ENCODE measurements at regions not wholly inside any gene's neighbourhood (a gene's known extent, or its start where the extent isn't known, plus 50 kb on each side); places are given as distances from the start of the nearest gene placed in this dataset.
"Not testable (repeated sequence)": the region's sequence is repeated elsewhere in the genome, so short reads cannot be mapped to it uniquely, and the experiment has no call there.

GRCh38 chr16:88261814-88262605, 120.7 kb upstream of the ZNF469 start:
- peaks cover 0 to 27% (median 13%) of the 10 kb centered on the region in 5 donors for H3K4me1 ChIP-seq (ENCODE audit: control insufficient read depth in 5 of 5, insufficient read depth in 5 of 5, low read length in 5 of 5)
- H3K9me3 ChIP-seq (ENCODE audit: control insufficient read depth in 5 of 5, low read length in 5 of 5); H3K36me3 ChIP-seq (ENCODE audit: control insufficient read depth in 5 of 5, insufficient read depth in 5 of 5, low read length in 5 of 5); H3K9ac ChIP-seq (ENCODE audit: low read length in 5 of 5); H3K27ac ChIP-seq (ENCODE audit: low read depth, low read length); H3K4me3 ChIP-seq (ENCODE audit: low read depth in 1 of 5, low read length in 5 of 5); H3K27me3 ChIP-seq (ENCODE audit: control insufficient read depth in 5 of 5, insufficient read depth in 4 of 5, low read length in 5 of 5): not testable (repeated sequence)

- H3K4me1 ChIP-seq (ENCODE audit: control insufficient read depth in 5 of 5, insufficient read depth in 5 of 5, low read length in 5 of 5): peaks cover 0 to 27% (median 13%) of the 10 kb centered on the region in 5 donors
- not testable (repeated sequence) for H3K4me3 ChIP-seq (ENCODE audit: low read depth in 1 of 5, low read length in 5 of 5); H3K36me3 ChIP-seq (ENCODE audit: control insufficient read depth in 5 of 5, insufficient read depth in 5 of 5, low read length in 5 of 5); H3K27me3 ChIP-seq (ENCODE audit: control insufficient read depth in 5 of 5, insufficient read depth in 4 of 5, low read length in 5 of 5); H3K9ac ChIP-seq (ENCODE audit: low read length in 5 of 5); H3K9me3 ChIP-seq (ENCODE audit: control insufficient read depth in 5 of 5, low read length in 5 of 5); H3K27ac ChIP-seq (ENCODE audit: low read depth, low read length)
These were observed 119.7 kb upstream of the ZNF469 start for GRCh38 chr16:88262858-88263563.

GRCh38 chr16:88263681-88264287, 119.0 kb upstream of the ZNF469 start:
- not testable (repeated sequence) for H3K9me3 ChIP-seq (ENCODE audit: control insufficient read depth in 5 of 5, low read length in 5 of 5); H3K27ac ChIP-seq (ENCODE audit: low read depth, low read length); H3K36me3 ChIP-seq (ENCODE audit: control insufficient read depth in 5 of 5, insufficient read depth in 5 of 5, low read length in 5 of 5); H3K9ac ChIP-seq (ENCODE audit: low read length in 5 of 5); H3K4me3 ChIP-seq (ENCODE audit: low read depth in 1 of 5, low read length in 5 of 5); H3K27me3 ChIP-seq (ENCODE audit: control insufficient read depth in 5 of 5, insufficient read depth in 4 of 5, low read length in 5 of 5)
- H3K4me1 ChIP-seq (ENCODE audit: control insufficient read depth in 5 of 5, insufficient read depth in 5 of 5, low read length in 5 of 5): peaks cover 0 to 27% (median 13%) of the 10 kb centered on the region in 5 donors

GRCh38 chr16:88264641-88265285, 118.0 kb upstream of the ZNF469 start:
- Histone ChIP-seq H3K27ac (ENCODE audit: low read depth, low read length) (no peak overlapping the region), H3K36me3 (ENCODE audit: control insufficient read depth in 5 of 5, insufficient read depth in 5 of 5, low read length in 5 of 5) (no peaks in the 10 kb centered on the region), H3K27me3 (ENCODE audit: control insufficient read depth in 5 of 5, insufficient read depth in 4 of 5, low read length in 5 of 5) (peaks cover 0 to 5% (median 0%) of the 10 kb centered on the region in 5 donors), H3K9me3 (ENCODE audit: control insufficient read depth in 5 of 5, low read length in 5 of 5) (no peaks in the 10 kb centered on the region), H3K4me3 (ENCODE audit: low read depth in 1 of 5, low read length in 5 of 5) (peak overlapping the region in 4 of 5 donors; percentile 29 to 49 (median 36)), H3K4me1 (ENCODE audit: control insufficient read depth in 5 of 5, insufficient read depth in 5 of 5, low read length in 5 of 5) (peaks cover 0 to 27% (median 13%) of the 10 kb centered on the region in 5 donors), H3K9ac (ENCODE audit: low read length in 5 of 5) (peak overlapping the region in 2 of 5 donors; percentile 26 to 41)

GRCh38 chr16:88265286-88265938, 117.3 kb upstream of the ZNF469 start:
- peak overlapping the region in 1 of 5 donors; percentile 49 for H3K4me3 ChIP-seq (ENCODE audit: low read depth in 1 of 5, low read length in 5 of 5)
- not testable (repeated sequence) for H3K27ac ChIP-seq (ENCODE audit: low read depth, low read length)

GRCh38 chr16:88266036-88266435, 116.7 kb upstream of the ZNF469 start:
- H3K36me3 ChIP-seq (ENCODE audit: control insufficient read depth in 5 of 5, insufficient read depth in 5 of 5, low read length in 5 of 5); H3K27me3 ChIP-seq (ENCODE audit: control insufficient read depth in 5 of 5, insufficient read depth in 4 of 5, low read length in 5 of 5); H3K9me3 ChIP-seq (ENCODE audit: control insufficient read depth in 5 of 5, low read length in 5 of 5); H3K27ac ChIP-seq (ENCODE audit: low read depth, low read length); H3K9ac ChIP-seq (ENCODE audit: low read length in 5 of 5); H3K4me3 ChIP-seq (ENCODE audit: low read depth in 1 of 5, low read length in 5 of 5): not testable (repeated sequence)
- peaks cover 0 to 27% (median 13%) of the 10 kb centered on the region in 5 donors for H3K4me1 ChIP-seq (ENCODE audit: control insufficient read depth in 5 of 5, insufficient read depth in 5 of 5, low read length in 5 of 5)

More at GRCh38 chr16:88265286-88265938, 117.3 kb upstream of the ZNF469 start:
- not testable (repeated sequence) for H3K9me3 ChIP-seq (ENCODE audit: control insufficient read depth in 5 of 5, low read length in 5 of 5); H3K36me3 ChIP-seq (ENCODE audit: control insufficient read depth in 5 of 5, insufficient read depth in 5 of 5, low read length in 5 of 5); H3K27me3 ChIP-seq (ENCODE audit: control insufficient read depth in 5 of 5, insufficient read depth in 4 of 5, low read length in 5 of 5)
- Histone ChIP-seq H3K4me1 (ENCODE audit: control insufficient read depth in 5 of 5, insufficient read depth in 5 of 5, low read length in 5 of 5) (peaks cover 0 to 27% (median 13%) of the 10 kb centered on the region in 5 donors), H3K9ac (ENCODE audit: low read length in 5 of 5) (peak overlapping the region in 1 of 5 donors; percentile 35)

- not testable (repeated sequence) for H3K9me3 ChIP-seq (ENCODE audit: control insufficient read depth in 5 of 5, low read length in 5 of 5); H3K36me3 ChIP-seq (ENCODE audit: control insufficient read depth in 5 of 5, insufficient read depth in 5 of 5, low read length in 5 of 5); H3K9ac ChIP-seq (ENCODE audit: low read length in 5 of 5); H3K27me3 ChIP-seq (ENCODE audit: control insufficient read depth in 5 of 5, insufficient read depth in 4 of 5, low read length in 5 of 5); H3K27ac ChIP-seq (ENCODE audit: low read depth, low read length); H3K4me3 ChIP-seq (ENCODE audit: low read depth in 1 of 5, low read length in 5 of 5)
- peaks cover 0 to 24% (median 11%) of the 10 kb centered on the region in 5 donors for H3K4me1 ChIP-seq (ENCODE audit: control insufficient read depth in 5 of 5, insufficient read depth in 5 of 5, low read length in 5 of 5)
These were observed 115.7 kb upstream of the ZNF469 start for GRCh38 chr16:88266935-88267551.

GRCh38 chr16:88268186-88268970, 114.4 kb upstream of the ZNF469 start:
- not testable (repeated sequence) for H3K27ac ChIP-seq (ENCODE audit: low read depth, low read length); H3K9ac ChIP-seq (ENCODE audit: low read length in 5 of 5)

More at GRCh38 chr16:88268186-88268970, 114.4 kb upstream of the ZNF469 start:
- not testable (repeated sequence) for H3K36me3 ChIP-seq (ENCODE audit: control insufficient read depth in 5 of 5, insufficient read depth in 5 of 5, low read length in 5 of 5); H3K27me3 ChIP-seq (ENCODE audit: control insufficient read depth in 5 of 5, insufficient read depth in 4 of 5, low read length in 5 of 5); H3K4me3 ChIP-seq (ENCODE audit: low read depth in 1 of 5, low read length in 5 of 5); H3K9me3 ChIP-seq (ENCODE audit: control insufficient read depth in 5 of 5, low read length in 5 of 5)
- H3K4me1 ChIP-seq (ENCODE audit: control insufficient read depth in 5 of 5, insufficient read depth in 5 of 5, low read length in 5 of 5): peaks cover 0 to 18% (median 11%) of the 10 kb centered on the region in 5 donors

Data from subcutaneous abdominal adipose tissue (tissue), 5 donors.